K562 (cell line): ENCODE measurements at regions not wholly inside any gene's neighbourhood (a gene's known extent, or its start where the extent isn't known, plus 50 kb on each side); places are given as distances from the start of the nearest gene placed in this dataset.
A peak's percentile ranks its signal among the peaks of the same experiment; 100 is the strongest.

Experiments
- BCL6 ChIP-seq: fragments of 250-450 bp; sonication (Bioruptor Pico); IDR thresholded peaks from 2 replicates; pipeline ENCODE4 v1.4.0; 2020
- BCOR ChIP-seq: fragments of 450-650 bp; IDR thresholded peaks from 2 replicates; pipeline ENCODE4 v1.6.1; 2016
- FOXJ3 ChIP-seq: sonication (generic); formaldehyde crosslinking; IDR thresholded peaks from 2 replicates; pipeline ENCODE4 v1.4.0; 2020; ENCODE audit warnings: mild to moderate bottlenecking, missing genetic modification reagents
- HNRNPUL1 ChIP-seq: fragments of 200-400 bp; formaldehyde crosslinking; IDR thresholded peaks from 2 replicates; pipeline ENCODE4 v1.6.1; 2017; ENCODE audit warnings: low read length
- MAFK ChIP-seq: IDR thresholded peaks from 2 replicates; pipeline ENCODE4 v1.6.1; 2011; ENCODE audit warnings: low read length, improper control_type of control experiment
- MTA1 ChIP-seq: fragments of 450-650 bp; IDR thresholded peaks from 2 replicates; pipeline ENCODE4 v1.6.1; 2017; ENCODE audit warnings: borderline replicate concordance
- NCOA6 ChIP-seq: fragments of 450-650 bp; IDR thresholded peaks from 2 replicates; pipeline ENCODE4 v1.6.1; 2017; ENCODE audit warnings: mild to moderate bottlenecking
- RBM15 ChIP-seq: fragments of 200-400 bp; formaldehyde crosslinking; IDR thresholded peaks from 2 replicates; pipeline ENCODE4 v1.6.1; 2018; ENCODE audit warnings: mild to moderate bottlenecking, low read length, moderate library complexity; ENCODE audit not compliant: insufficient read depth
- RNF2 ChIP-seq: sonication (generic); IDR thresholded peaks from 2 replicates; pipeline ENCODE4 v1.6.1; 2016
- SMAD3 ChIP-seq: fragments of 450-650 bp; formaldehyde crosslinking; conservative IDR thresholded peaks from 2 replicates; pipeline ENCODE4 v1.4.0; 2020; ENCODE audit warnings: mild to moderate bottlenecking
- SOX6 ChIP-seq: fragments of 450-650 bp; IDR thresholded peaks from 2 replicates; pipeline ENCODE4 v1.6.1; 2014; ENCODE audit warnings: mild to moderate bottlenecking
- ZBED1 ChIP-seq: IDR thresholded peaks from 2 replicates; pipeline ENCODE4 v1.6.1; 2014
- ZNF384 ChIP-seq: IDR thresholded peaks from 2 replicates; pipeline ENCODE4 v1.6.1; 2012; ENCODE audit warnings: low read depth, low read length, improper control_type of control experiment
- ZNF583 ChIP-seq: fragments of 250-450 bp; sonication (Bioruptor Pico); IDR thresholded peaks from 2 replicates; pipeline ENCODE4 v1.4.0; 2020
- TF ChIP-seq, protein P1 (sequence below): fragments of 250-450 bp; sonication (Bioruptor Pico); IDR thresholded peaks from 2 replicates; pipeline ENCODE4 v1.4.0; 2020
- TF ChIP-seq, protein P2 (sequence below): sonication (generic); formaldehyde crosslinking; IDR thresholded peaks from 2 replicates; pipeline ENCODE4 v1.8.0; 2022; ENCODE audit warnings: mild to moderate bottlenecking, missing genetic modification reagents
- TF ChIP-seq, protein P3 (sequence below): sonication (generic); formaldehyde crosslinking; IDR thresholded peaks from 2 replicates; pipeline ENCODE4 v1.8.0; 2022; ENCODE audit warnings: mild to moderate bottlenecking, missing genetic modification reagents, borderline replicate concordance

DNA sequence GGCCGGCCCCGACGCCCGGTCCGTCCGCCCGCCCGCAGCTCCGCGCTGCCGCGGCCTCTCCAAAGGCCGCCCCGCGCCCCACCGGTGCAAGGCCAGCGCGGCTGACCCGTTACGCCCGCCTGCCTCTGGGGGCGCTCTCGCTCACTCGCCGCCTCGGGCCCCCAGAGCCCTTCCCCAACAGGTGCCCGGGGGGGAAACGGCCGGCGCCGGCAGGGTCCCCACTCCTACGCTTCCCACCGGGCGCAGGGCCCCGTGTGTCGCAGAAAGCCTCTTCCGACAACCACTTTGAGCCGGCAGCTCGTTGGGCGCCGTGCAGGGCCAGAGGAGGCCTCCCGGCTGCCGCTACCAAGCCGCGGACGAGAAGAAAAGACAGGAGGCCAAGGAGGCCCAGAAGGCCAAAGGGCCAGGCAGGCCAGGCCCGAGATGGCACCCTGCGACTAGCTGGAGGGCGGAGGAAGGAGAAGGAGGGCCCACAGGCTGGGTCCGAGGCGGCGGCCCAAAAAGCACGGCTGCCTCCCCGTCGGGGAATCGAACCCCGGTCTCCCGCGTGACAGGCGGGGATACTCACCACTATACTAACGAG is 64.9 kb upstream of the FCGR2A start (continued):
- peak; percentile 81 for TF ChIP-seq NCOA6
- TF ChIP-seq SOX6: no peak
- TF ChIP-seq HNRNPUL1: no peak
- TF ChIP-seq, protein P1, sequence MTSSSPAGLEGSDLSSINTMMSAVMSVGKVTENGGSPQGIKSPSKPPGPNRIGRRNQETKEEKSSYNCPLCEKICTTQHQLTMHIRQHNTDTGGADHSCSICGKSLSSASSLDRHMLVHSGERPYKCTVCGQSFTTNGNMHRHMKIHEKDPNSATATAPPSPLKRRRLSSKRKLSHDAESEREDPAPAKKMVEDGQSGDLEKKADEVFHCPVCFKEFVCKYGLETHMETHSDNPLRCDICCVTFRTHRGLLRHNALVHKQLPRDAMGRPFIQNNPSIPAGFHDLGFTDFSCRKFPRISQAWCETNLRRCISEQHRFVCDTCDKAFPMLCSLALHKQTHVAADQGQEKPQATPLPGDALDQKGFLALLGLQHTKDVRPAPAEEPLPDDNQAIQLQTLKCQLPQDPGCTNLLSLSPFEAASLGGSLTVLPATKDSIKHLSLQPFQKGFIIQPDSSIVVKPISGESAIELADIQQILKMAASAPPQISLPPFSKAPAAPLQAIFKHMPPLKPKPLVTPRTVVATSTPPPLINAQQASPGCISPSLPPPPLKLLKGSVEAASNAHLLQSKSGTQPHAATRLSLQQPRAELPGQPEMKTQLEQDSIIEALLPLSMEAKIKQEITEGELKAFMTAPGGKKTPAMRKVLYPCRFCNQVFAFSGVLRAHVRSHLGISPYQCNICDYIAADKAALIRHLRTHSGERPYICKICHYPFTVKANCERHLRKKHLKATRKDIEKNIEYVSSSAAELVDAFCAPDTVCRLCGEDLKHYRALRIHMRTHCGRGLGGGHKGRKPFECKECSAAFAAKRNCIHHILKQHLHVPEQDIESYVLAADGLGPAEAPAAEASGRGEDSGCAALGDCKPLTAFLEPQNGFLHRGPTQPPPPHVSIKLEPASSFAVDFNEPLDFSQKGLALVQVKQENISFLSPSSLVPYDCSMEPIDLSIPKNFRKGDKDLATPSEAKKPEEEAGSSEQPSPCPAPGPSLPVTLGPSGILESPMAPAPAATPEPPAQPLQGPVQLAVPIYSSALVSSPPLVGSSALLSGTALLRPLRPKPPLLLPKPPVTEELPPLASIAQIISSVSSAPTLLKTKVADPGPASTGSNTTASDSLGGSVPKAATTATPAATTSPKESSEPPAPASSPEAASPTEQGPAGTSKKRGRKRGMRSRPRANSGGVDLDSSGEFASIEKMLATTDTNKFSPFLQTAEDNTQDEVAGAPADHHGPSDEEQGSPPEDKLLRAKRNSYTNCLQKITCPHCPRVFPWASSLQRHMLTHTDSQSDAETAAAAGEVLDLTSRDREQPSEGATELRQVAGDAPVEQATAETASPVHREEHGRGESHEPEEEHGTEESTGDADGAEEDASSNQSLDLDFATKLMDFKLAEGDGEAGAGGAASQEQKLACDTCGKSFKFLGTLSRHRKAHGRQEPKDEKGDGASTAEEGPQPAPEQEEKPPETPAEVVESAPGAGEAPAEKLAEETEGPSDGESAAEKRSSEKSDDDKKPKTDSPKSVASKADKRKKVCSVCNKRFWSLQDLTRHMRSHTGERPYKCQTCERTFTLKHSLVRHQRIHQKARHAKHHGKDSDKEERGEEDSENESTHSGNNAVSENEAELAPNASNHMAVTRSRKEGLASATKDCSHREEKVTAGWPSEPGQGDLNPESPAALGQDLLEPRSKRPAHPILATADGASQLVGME (CRISPR knock-in tag): peak; percentile 82; the same call in 1 of the 2 replicates
- TF ChIP-seq, protein P2, sequence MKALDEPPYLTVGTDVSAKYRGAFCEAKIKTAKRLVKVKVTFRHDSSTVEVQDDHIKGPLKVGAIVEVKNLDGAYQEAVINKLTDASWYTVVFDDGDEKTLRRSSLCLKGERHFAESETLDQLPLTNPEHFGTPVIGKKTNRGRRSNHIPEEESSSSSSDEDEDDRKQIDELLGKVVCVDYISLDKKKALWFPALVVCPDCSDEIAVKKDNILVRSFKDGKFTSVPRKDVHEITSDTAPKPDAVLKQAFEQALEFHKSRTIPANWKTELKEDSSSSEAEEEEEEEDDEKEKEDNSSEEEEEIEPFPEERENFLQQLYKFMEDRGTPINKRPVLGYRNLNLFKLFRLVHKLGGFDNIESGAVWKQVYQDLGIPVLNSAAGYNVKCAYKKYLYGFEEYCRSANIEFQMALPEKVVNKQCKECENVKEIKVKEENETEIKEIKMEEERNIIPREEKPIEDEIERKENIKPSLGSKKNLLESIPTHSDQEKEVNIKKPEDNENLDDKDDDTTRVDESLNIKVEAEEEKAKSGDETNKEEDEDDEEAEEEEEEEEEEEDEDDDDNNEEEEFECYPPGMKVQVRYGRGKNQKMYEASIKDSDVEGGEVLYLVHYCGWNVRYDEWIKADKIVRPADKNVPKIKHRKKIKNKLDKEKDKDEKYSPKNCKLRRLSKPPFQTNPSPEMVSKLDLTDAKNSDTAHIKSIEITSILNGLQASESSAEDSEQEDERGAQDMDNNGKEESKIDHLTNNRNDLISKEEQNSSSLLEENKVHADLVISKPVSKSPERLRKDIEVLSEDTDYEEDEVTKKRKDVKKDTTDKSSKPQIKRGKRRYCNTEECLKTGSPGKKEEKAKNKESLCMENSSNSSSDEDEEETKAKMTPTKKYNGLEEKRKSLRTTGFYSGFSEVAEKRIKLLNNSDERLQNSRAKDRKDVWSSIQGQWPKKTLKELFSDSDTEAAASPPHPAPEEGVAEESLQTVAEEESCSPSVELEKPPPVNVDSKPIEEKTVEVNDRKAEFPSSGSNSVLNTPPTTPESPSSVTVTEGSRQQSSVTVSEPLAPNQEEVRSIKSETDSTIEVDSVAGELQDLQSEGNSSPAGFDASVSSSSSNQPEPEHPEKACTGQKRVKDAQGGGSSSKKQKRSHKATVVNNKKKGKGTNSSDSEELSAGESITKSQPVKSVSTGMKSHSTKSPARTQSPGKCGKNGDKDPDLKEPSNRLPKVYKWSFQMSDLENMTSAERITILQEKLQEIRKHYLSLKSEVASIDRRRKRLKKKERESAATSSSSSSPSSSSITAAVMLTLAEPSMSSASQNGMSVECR (CRISPR knock-in tag): peak; percentile 41; the same call in 1 of the 2 replicates
- TF ChIP-seq BCOR: peak; percentile 71; the same call in 1 of the 2 replicates
- TF ChIP-seq SMAD3 (CRISPR knock-in tag): no peak
- TF ChIP-seq RBM15: no peak
- TF ChIP-seq, protein P3, sequence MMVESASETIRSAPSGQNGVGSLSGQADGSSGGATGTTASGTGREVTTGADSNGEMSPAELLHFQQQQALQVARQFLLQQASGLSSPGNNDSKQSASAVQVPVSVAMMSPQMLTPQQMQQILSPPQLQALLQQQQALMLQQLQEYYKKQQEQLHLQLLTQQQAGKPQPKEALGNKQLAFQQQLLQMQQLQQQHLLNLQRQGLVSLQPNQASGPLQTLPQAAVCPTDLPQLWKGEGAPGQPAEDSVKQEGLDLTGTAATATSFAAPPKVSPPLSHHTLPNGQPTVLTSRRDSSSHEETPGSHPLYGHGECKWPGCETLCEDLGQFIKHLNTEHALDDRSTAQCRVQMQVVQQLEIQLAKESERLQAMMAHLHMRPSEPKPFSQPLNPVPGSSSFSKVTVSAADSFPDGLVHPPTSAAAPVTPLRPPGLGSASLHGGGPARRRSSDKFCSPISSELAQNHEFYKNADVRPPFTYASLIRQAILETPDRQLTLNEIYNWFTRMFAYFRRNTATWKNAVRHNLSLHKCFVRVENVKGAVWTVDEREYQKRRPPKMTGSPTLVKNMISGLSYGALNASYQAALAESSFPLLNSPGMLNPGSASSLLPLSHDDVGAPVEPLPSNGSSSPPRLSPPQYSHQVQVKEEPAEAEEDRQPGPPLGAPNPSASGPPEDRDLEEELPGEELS (CRISPR knock-in tag): no peak
- TF ChIP-seq BCL6 (CRISPR knock-in tag): no peak
- no peak for TF ChIP-seq RNF2
- no peak for TF ChIP-seq ZNF384
- no peak for TF ChIP-seq MTA1
- TF ChIP-seq ZBED1: no peak
- TF ChIP-seq ZNF583: 0 out of 2 replicates have a peak, but pooled peaks have one; percentile 28
- no peak for TF ChIP-seq FOXJ3 (CRISPR knock-in tag)
- TF ChIP-seq MAFK: no peak
